ENCODE measurements at regions not wholly inside any gene's neighbourhood (a gene's known extent, or its start where the extent isn't known, plus 50 kb on each side); places are given as distances from the start of the nearest gene placed in this dataset.
A peak's percentile ranks its signal among the peaks of the same experiment; 100 is the strongest.

DNA sequence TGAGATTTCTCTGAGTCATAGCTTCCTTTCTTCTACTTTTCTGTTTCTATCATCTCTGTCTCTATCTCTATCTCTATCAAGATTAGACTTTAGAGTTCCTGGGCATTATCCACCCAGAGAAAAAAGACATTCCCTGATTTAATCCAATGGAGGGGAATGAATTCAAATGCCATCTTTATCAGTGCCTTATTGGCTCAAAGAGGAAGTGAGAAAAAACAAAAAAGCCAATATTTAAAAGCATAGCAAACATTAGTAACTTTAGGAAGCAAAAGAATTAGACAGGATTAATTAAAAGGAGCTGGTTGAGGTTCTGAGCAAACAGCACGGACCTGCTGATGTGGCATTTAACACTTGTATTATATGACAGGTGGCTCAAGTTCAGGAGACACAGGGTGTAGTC, 736.5 kb downstream of the REEP3 start:
- DNase-seq: no peak

DNA sequence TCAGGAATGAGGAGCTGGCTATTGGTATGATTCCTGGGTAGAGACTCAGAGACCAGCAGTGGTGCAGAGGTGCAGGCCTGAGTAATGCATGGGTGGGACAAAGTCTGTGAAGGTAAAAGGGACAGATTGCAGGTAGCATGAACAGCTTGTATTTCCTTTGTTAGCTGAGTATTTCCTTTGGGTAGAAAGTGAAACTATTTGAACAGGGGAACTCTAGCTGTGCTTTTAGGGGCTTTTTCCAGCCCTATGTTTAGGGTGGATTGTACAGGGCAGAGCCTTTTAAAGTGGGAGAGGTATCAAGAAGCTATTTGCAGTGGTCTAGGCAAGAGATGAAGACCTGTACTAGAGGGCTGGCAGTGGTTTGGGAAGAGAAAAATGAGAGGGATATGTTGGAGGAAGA, 739.9 kb downstream of the REEP3 start:
- DNase-seq: no peak

DNA sequence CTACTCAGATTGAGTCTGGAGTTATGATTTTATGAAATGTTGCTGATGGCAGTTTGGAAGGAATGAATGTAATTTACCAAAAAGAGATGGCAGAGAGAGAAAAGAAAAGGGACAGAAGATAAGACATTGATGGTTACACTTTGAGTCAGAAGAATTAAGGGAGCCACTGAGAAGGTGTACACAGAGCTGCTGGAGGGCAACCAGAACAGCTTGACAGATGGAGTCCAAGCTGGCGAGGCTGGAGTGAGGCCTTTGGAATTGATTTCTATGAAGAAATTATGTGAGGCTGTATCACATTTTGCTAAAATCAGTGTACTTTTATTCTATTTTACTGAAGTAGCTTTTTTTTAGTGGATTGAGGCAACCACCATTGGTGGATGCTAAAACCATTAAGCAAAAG, 740.5 kb downstream of the REEP3 start:
- no peak for DNase-seq

- no peak for DNase-seq
These were observed 744.8 kb downstream of the REEP3 start for GRCh38 chr10:64265961-64266360.

- DNase-seq: no peak
These were observed 750.3 kb downstream of the REEP3 start for GRCh38 chr10:64271508-64271907.

DNA sequence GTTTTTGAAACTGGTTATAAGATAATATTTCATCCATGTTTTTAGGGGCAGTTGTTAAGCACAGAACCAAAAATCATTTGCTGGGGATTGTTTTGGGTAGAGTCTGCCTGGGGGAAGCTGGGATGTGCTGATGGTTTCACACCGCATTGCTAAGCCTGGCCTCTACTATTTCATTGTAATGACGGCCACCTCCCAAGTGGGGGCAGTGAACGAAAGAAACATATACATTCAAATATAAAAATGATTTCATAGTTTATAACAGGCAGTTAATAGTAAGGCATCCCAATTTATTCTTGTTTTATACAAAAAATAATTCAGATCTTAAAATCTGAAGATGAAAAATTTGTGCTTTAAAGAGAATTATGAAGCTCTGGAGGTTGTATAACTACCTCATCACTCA, 750.8 kb downstream of the REEP3 start:
- no peak for DNase-seq

GRCh38 chr10:64275001-64275400, 753.8 kb downstream of the REEP3 start:
- no peak for DNase-seq

- DNase-seq: no peak
These were observed 754.6 kb downstream of the REEP3 start for GRCh38 chr10:64275774-64276173.

GRCh38 chr10:64277536-64277935, 756.3 kb downstream of the REEP3 start:
- DNase-seq: no peak

GRCh38 chr10:64283621-64284020, 762.4 kb downstream of the REEP3 start:
- no peak for DNase-seq

DNA sequence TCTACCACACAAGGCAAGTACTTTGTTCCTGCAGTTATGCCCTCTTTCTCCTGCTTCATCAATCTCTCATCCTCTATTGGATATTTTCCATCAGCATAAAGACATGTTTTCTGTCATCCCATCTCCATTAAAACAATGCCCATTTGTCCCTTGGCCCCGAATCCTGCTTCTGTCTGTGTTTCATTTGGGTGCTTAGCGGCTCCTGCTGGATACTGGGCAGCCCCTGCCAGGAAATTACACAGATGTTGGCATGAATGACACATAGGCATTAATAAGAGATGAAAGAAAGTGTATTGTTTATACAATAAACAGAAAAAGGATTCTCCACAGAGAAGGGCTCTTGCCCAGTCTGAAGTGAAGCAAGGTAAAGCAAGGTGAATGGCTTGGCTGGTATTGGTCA, 765.3 kb downstream of the REEP3 start:
- DNase-seq: no peak

DNA sequence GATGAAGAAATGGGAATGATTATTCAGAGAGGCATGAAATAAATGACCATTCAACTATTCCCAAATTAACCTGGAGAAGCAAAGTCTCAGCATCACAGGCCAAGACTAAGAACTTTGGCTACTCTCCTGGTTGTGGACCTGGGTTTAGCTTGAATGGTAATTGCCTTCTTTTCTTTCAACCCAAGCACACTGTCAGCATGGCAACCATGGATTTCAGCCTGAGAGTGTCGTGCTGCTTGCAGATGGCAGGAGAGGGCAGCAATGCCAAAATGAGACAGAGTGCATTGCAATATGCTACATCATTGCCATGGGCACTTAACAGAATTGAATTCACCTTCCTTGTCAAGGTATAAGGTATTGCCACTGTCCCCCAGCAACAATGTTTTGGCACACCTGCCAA, 767.2 kb downstream of the REEP3 start:
- no peak for DNase-seq

DNA sequence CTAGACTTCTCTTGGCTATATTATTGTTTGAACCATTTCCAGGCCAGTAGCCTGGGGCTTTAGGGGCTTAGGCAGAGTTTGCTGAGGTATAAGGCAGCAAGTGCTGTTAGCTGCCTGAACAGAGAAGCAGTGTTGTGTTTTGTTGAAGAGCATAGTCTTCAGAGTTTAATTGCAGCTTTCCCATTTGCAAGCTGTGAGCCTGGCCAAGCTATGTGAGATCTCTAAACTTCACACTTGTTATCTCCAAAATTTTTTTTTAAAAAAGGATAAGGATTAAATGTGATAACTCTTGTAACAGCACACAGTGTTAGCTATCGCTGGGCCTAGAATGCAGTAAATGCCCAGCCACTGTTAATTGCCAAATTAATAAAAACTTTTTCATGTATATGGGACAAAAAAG, 782.4 kb downstream of the REEP3 start:
- no peak for DNase-seq

GRCh38 chr10:64306729-64307327, 785.6 kb downstream of the REEP3 start:
- no peak for DNase-seq

- DNase-seq: no peak
These were observed 791.7 kb downstream of the REEP3 start for GRCh38 chr10:64312876-64313275.

DNA sequence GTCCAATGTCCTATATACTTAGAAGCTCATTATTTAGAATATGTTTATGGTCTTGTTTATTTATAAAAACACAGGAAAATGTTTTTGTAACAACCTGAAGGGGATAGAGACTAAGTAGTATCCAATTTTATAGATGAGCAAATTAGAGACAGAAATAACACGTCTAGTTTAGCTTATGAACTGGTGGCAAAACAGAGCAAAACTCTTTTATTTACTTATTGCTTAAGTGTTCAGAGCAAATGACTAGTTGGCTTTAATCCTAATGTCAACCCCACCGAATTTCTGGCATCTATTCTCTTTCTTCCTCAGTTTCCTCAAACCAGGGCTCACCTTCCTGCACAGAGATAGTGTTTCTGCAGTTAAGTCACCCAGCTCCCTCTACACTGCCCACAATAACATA, 792.8 kb downstream of the REEP3 start:
- no peak for DNase-seq

DNA sequence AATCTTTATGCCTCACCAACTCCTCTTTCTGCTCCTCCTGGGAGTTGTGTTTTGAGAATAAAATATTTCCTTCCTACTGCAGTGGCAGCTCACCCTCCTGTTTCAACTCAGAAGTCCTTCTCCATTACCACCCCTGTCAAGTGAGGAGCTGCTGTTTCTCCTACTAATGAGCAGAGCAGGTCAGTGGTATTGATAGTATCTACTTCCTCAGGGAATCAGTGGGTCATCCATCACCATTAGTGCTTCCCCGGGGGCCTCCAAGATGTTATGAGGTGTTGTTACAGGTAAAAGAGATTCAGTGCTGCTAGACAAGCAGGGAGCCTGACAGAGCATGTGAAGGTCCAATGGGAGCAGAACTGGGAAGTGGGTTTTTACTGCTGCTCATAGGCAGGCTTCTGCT, 795.2 kb downstream of the REEP3 start:
- DNase-seq: peak; percentile 40

GRCh38 chr10:64316833-64317232, 795.6 kb downstream of the REEP3 start:
- DNase-seq: no peak

DNA sequence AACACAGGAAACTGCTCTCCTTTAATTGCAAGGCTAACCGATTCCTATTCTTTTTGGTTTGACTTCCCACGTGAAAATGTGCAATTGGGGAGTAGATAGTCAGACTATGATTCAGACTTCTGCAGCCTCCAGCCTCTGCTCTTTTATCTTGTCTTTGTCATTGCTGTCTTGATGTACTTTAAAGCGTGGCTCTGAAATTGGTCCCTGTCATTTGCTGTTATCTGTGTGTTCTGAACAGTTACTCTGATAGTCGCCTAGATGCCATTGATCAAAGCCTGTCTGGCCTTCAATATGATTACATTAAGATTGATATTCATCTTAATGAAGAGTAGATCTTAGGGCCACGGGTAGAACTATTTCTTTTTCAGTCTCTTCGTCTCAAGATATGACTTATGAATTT, 799.2 kb downstream of the REEP3 start:
- DNase-seq: no peak

DNA sequence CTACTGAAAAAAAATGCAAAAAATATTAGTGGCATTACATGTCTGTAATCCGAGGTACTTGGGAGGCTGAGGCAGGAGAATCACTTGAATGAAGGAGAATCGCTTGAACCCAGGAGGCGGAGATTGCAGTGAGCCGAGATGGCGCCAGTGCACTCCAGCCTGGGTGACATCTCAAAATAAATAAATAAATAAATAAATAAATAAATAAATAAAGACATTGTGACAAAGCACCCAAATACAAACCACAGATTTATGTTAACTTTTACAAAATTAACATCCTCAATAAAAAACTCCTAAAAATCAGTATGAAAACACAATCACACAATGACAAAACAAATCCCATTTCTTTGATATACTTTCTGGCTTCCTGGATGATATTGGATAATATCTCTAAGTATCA, 808.3 kb downstream of the REEP3 start:
- no peak for DNase-seq

GRCh38 chr10:64332551-64332950, 811.4 kb downstream of the REEP3 start:
- DNase-seq: no peak

DNA sequence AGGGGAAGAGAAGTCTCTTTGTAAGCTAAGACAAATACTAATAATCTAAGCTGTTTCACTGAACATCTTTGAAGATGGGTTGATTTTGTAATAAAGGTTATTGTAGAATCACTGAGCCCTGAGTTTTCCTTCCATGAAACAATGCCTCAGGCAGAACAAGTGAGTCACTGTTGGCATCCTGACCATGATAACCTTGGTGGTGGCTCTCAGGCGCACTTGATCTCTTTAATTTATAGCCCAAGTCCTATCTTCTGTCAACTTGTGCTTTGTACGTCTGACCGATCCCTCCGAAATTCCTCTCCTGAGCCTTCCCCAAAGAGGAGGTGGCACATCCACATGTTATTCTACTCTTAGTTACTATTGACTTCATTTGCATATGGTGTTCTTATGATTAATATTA, 812.9 kb downstream of the REEP3 start:
- DNase-seq: no peak

DNA sequence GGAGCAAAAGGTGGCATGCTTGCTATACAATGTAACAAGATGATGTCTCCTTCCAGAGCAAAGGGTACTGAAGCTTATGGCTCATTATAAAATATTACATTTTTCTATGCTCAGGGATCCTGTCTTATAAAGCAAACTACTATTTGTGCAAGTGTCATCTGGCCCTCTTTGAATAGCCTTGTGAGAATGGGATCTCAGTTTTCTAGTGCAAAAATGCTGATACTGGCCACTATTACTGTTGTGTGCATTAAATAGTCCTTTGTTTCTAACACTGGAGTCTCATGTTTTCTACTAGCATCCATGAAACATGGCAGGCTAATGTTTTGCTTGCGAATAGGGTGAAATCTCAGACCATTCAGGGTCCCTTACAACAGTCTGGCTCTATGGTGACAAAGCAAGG, 823.0 kb downstream of the REEP3 start:
- DNase-seq: no peak

DNA sequence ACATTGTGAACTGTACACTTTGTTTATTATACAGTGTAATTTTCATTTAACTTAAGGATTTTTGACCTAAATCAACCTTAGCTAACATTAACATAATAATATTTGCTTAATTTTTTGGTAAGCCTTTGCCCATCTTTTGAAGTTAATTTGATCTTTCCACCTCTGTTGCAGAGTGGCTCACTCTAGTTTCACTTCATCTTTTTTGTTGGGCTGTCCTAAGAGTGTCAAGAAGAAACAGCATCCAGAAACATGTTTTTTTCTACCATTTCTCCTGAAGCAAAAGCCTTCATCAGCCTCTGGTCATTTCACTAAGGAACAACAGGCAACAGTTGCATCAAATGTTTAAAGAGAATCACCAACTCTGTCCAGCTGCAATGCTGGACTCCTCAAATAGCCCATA, 824.7 kb downstream of the REEP3 start:
- DNase-seq: no peak

DNA sequence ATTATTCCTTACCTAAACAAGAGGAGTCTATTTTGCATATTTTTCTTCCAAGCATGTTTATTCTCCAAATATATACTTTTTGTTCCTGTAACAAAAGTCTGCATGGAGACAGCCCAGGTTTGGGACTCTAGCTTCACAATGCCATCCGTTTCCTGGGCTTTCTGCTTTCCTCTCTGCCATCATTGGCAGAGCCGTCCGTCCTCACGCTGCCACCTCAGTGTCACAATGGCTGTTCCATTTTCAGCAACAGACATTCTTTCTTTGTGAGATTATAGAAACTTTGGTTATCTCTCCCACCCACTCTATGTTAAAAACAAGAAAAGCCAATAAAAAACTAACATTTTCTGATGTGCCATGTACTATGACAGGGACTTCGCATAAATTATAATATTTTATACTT, 825.2 kb downstream of the REEP3 start:
- DNase-seq: no peak

DNA sequence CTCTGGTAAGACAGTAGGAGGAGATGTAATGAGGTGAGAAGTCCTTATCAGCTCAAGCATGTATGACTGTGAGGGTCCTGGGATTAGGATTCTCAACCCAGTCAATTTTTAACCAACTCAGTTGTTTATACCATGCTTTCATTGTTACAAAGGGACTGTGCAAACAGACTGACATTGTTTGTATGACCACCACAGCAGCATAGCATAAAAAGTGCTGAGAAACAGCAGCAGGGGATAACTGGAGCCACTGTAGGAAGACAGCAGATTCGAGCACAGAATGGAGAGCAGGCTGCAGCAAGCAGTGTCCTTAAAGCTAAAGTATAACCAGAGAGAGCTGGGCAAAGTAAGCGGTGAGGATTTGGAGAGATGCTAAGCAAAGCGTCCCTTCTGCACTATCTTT, 829.5 kb downstream of the REEP3 start:
- no peak for DNase-seq
